Panc1 (cell line): ENCODE measurements at regions not wholly inside any gene's neighbourhood (a gene's known extent, or its start where the extent isn't known, plus 50 kb on each side); places are given as distances from the start of the nearest gene placed in this dataset.

Source experiments
- ATAC-seq: fragments of 200-7000 bp; cut with Tn5 transposase; 2 replicates; pipeline ENCODE4 v1.9.1; 2020; ENCODE audit warnings: mild to moderate bottlenecking, moderate library complexity
- BruUV-seq: library from RNA; stranded (reverse); fragments of 400-500 nt; replicated peaks from 2 replicates; lab custom pipeline; 2021; lab: Mats Ljungman, UMichigan
- CTCF ChIA-PET: fragments of 300-600 bp; sonication (Branson Sonifier 250); formaldehyde crosslinking; loops from one replicate; lab custom pipeline; 2022; ENCODE audit warnings: antibody characterized with exemption; lab: Charles Lee
- POLR2A ChIA-PET: fragments of 300-600 bp; sonication (Branson Sonifier 250); formaldehyde crosslinking; loops from one replicate; lab custom pipeline; 2022; ENCODE audit warnings: antibody characterized with exemption; lab: Charles Lee
- DNase-seq: peaks from one replicate; pipeline ENCODE4 v3.0.0-alpha.2; 2010; ENCODE audit warnings: low read depth, low spot score
- H3K27ac ChIP-seq: 2 replicates; pipeline ENCODE4 v1.5.1; 2011; ENCODE audit warnings: mild to moderate bottlenecking, low read length, inconsistent platforms
- H3K27me3 ChIP-seq: fragments of 200-500 bp; sonication (Bioruptor generic); 2 replicates; pipeline ENCODE4 v1.6.0; 2014; ENCODE audit warnings: low read length, inconsistent platforms; ENCODE audit not compliant: control insufficient read depth, insufficient read depth
- H3K36me3 ChIP-seq: fragments of 200-500 bp; sonication (Bioruptor generic); 2 replicates; pipeline ENCODE4 v1.5.1; 2014; ENCODE audit warnings: inconsistent platforms, mild to moderate bottlenecking, low read length, moderate library complexity; ENCODE audit not compliant: control insufficient read depth, insufficient read depth
- H3K4me1 ChIP-seq: 2 replicates; pipeline ENCODE4 v1.5.1; 2011; ENCODE audit warnings: inconsistent platforms, mild to moderate bottlenecking, low read length, moderate library complexity; ENCODE audit not compliant: control insufficient read depth, insufficient read depth
- H3K4me3 ChIP-seq, 2 experiments: 2 replicates each; pipeline ENCODE4 v1.5.1; 2011 to 2012; ENCODE audit warnings: low read depth in 2 of 2, low read length in 2 of 2, mild to moderate bottlenecking in 2 of 2, inconsistent platforms in 1 of 2, moderate library complexity in 1 of 2
- H3K9me3 ChIP-seq: fragments of 200-500 bp; sonication (Bioruptor generic); 2 replicates; pipeline ENCODE4 v1.5.1; 2014; ENCODE audit warnings: low read depth, mild to moderate bottlenecking, inconsistent platforms, low read length, moderate library complexity; ENCODE audit not compliant: control insufficient read depth, insufficient read depth
- POLR2AphosphoS5 ChIP-seq: IDR thresholded peaks from 2 replicates; pipeline ENCODE4 v1.6.1; 2012; ENCODE audit warnings: mild to moderate bottlenecking, low read depth, low read length, moderate library complexity
- SIN3A ChIP-seq: IDR thresholded peaks from 2 replicates; pipeline ENCODE4 v1.6.1; 2012; ENCODE audit warnings: low read depth, mild to moderate bottlenecking, low read length, moderate library complexity, borderline replicate concordance; ENCODE audit not compliant: insufficient read depth
- TCF7L2 ChIP-seq: IDR thresholded peaks from 2 replicates; pipeline ENCODE4 v1.6.1; 2011; ENCODE audit warnings: mild to moderate bottlenecking, low read depth, low read length, inconsistent platforms
- in situ Hi-C: cut with HindIII; loops from 2 replicates; pipeline ENCODE4 v1.10.0; 2016; ENCODE audit warnings: low sequenced_read_pairs, low pct_unique_long_range_greater_than_20kb
- intact Hi-C: fragments of 100-400 bp; cut with micrococcal nuclease; formaldehyde crosslinking; loops from one replicate; pipeline ENCODE4 v1.10.0; 2022; ENCODE audit not compliant: unreplicated experiment
- TF ChIP-seq, protein P1 (sequence below), 2 experiments: IDR thresholded peaks; 2 replicates each; pipeline ENCODE4 v1.6.1; 2011 to 2012; ENCODE audit warnings: low read depth in 2 of 2, control low read depth in 1 of 2, low read length in 1 of 2, mild to moderate bottlenecking in 1 of 2, moderate library complexity in 1 of 2; ENCODE audit not compliant: insufficient read depth in 1 of 2
- TF ChIP-seq, protein P2 (sequence below): fragments of 450-650 bp; IDR thresholded peaks from 2 replicates; pipeline ENCODE4 v1.5.1; 2017; ENCODE audit warnings: mild to moderate bottlenecking

DNA sequence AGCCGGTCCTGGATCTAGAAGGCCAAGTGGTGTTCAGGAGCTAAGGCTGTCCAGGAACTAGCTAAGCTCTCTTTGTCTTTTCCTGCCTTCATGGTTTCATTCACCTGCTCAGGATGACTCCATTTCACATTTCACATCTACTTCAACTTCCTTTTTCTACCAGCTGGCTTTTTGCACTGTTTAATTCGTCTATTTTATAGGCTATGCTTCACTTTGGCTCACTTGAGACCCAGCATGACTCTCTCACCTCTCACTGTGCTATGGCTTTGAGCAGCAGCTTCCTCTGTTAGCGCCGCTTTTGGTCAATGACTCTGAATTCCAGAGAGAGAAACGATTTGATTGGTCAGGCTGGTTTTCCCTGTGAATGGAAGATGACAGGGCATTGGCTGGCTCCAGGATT lies 213.5 kb upstream of the CLNK start:
- no peak for ATAC-seq
- Histone ChIP-seq H3K36me3 (no peaks in the 10 kb centered on the region), H3K9me3 (no peaks in the 10 kb centered on the region), H3K27ac (no peak overlapping the region), H3K4me1 (no peaks in the 10 kb centered on the region), H3K4me3 (no peak overlapping the region), H3K27me3 (no peaks in the 10 kb centered on the region)
- ChIA-PET CTCF (no interaction called here), POLR2A (no interaction called here)
- in situ Hi-C loops (no loop called here), intact Hi-C loops (no loop called here)
- no peak for DNase-seq
- TF ChIP-seq, protein P1, sequence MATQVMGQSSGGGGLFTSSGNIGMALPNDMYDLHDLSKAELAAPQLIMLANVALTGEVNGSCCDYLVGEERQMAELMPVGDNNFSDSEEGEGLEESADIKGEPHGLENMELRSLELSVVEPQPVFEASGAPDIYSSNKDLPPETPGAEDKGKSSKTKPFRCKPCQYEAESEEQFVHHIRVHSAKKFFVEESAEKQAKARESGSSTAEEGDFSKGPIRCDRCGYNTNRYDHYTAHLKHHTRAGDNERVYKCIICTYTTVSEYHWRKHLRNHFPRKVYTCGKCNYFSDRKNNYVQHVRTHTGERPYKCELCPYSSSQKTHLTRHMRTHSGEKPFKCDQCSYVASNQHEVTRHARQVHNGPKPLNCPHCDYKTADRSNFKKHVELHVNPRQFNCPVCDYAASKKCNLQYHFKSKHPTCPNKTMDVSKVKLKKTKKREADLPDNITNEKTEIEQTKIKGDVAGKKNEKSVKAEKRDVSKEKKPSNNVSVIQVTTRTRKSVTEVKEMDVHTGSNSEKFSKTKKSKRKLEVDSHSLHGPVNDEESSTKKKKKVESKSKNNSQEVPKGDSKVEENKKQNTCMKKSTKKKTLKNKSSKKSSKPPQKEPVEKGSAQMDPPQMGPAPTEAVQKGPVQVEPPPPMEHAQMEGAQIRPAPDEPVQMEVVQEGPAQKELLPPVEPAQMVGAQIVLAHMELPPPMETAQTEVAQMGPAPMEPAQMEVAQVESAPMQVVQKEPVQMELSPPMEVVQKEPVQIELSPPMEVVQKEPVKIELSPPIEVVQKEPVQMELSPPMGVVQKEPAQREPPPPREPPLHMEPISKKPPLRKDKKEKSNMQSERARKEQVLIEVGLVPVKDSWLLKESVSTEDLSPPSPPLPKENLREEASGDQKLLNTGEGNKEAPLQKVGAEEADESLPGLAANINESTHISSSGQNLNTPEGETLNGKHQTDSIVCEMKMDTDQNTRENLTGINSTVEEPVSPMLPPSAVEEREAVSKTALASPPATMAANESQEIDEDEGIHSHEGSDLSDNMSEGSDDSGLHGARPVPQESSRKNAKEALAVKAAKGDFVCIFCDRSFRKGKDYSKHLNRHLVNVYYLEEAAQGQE (IDR thresholded peaks at IDR 0.05; ENCODE audit: insufficient read depth in 1 of 2, low read depth in 2 of 2, low read length in 1 of 2) = no peak
- TF ChIP-seq SIN3A (no peak), TCF7L2 (no peak), POLR2AphosphoS5 (no peak)
- TF ChIP-seq, protein P2, sequence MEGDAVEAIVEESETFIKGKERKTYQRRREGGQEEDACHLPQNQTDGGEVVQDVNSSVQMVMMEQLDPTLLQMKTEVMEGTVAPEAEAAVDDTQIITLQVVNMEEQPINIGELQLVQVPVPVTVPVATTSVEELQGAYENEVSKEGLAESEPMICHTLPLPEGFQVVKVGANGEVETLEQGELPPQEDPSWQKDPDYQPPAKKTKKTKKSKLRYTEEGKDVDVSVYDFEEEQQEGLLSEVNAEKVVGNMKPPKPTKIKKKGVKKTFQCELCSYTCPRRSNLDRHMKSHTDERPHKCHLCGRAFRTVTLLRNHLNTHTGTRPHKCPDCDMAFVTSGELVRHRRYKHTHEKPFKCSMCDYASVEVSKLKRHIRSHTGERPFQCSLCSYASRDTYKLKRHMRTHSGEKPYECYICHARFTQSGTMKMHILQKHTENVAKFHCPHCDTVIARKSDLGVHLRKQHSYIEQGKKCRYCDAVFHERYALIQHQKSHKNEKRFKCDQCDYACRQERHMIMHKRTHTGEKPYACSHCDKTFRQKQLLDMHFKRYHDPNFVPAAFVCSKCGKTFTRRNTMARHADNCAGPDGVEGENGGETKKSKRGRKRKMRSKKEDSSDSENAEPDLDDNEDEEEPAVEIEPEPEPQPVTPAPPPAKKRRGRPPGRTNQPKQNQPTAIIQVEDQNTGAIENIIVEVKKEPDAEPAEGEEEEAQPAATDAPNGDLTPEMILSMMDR = no peak
- BruUV-seq = no TSS peak

DNA sequence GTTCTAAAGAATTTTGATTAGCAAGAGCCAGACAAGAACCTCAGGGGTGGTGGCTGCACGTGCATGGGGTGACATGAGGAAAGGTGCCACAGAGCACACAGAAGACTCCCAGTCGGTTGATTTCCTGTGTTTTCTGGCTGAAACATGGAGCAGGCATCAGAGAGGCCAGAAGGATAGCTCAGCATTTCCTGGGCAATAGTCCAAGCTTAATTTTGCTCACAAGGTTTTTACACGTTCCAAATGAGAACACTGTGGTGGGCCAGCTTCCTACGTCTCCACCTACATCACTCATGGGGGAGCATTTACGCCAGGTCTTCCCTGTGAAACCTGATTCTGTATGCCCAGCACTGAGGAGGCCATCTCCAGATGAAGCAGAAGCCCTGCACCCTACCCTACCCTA lies 212.5 kb upstream of the CLNK start:
- in situ Hi-C loops (no loop called here), intact Hi-C loops (no loop called here)
- ATAC-seq (no peak), DNase-seq (no peak)
- TF ChIP-seq SIN3A (no peak), POLR2AphosphoS5 (no peak), TCF7L2 (no peak)
- TF ChIP-seq, protein P2 = no peak
- TF ChIP-seq, protein P1 (IDR thresholded peaks at IDR 0.05; ENCODE audit: insufficient read depth in 1 of 2, low read depth in 2 of 2, low read length in 1 of 2) = no peak
- ChIA-PET CTCF (no interaction called here), POLR2A (no interaction called here)
- no peaks in the 10 kb centered on the region for H3K27me3 ChIP-seq
- H3K9me3 ChIP-seq = no peaks in the 10 kb centered on the region
- H3K36me3 ChIP-seq = no peaks in the 10 kb centered on the region
- no TSS peak for BruUV-seq
- no peak overlapping the region for H3K27ac ChIP-seq
- no peak overlapping the region for H3K4me3 ChIP-seq
- H3K4me1 ChIP-seq = no peaks in the 10 kb centered on the region
